H1 (cell line): ENCODE measurements at regions not wholly inside any gene's neighbourhood (a gene's known extent, or its start where the extent isn't known, plus 50 kb on each side); places are given as distances from the start of the nearest gene placed in this dataset.

Experiments used
- CTCF ChIA-PET: fragments of 300-600 bp; sonication (Branson Sonifier 250); formaldehyde crosslinking; loops from one replicate; lab custom pipeline; 2021; ENCODE audit not compliant: partially characterized antibody; lab: Charles Lee
- POLR2A ChIA-PET: fragments of 300-600 bp; sonication (Branson Sonifier 250); formaldehyde crosslinking; loops from one replicate; lab custom pipeline; 2021; ENCODE audit warnings: inconsistent platforms; ENCODE audit not compliant: partially characterized antibody; lab: Charles Lee
- DNase-seq, 2 experiments: peaks; one replicate each; pipeline versions ENCODE4 v3.0.0 to v3.0.0-alpha.2; 2010 to 2022; ENCODE audit warnings: low spot score in 2 of 2, low read depth in 1 of 2, mixed read lengths in 1 of 2
- FAIRE-seq: peaks from 2 replicates; lab custom pipeline; 2011; peaks lifted over from hg19 to GRCh38; lab: Jason Lieb, UNC
- H2AFZ ChIP-seq: 2 replicates; pipeline ENCODE4 v1.8.1; 2012; ENCODE audit warnings: low read length, inconsistent platforms
- H2AK5ac ChIP-seq: 2 replicates; pipeline ENCODE4 v1.6.1; 2013; ENCODE audit warnings: low read depth, low read length
- H2BK120ac ChIP-seq: replicated peaks from 2 replicates; pipeline ENCODE3; 2013; ENCODE audit warnings: low read depth, low read length, inconsistent platforms
- H2BK12ac ChIP-seq: 2 replicates; pipeline ENCODE4 v1.6.1; 2013; ENCODE audit warnings: low read depth, low read length
- H2BK15ac ChIP-seq: 2 replicates; pipeline ENCODE4 v1.6.1; 2013; ENCODE audit warnings: low read length
- H2BK20ac ChIP-seq: 2 replicates; pipeline ENCODE4 v1.6.1; 2013; ENCODE audit warnings: low read length
- H2BK5ac ChIP-seq: 2 replicates; pipeline ENCODE4 v1.6.1; 2013; ENCODE audit warnings: low read depth, low read length
- H3K14ac ChIP-seq: 2 replicates; pipeline ENCODE4 v1.6.1; 2013; ENCODE audit warnings: inconsistent platforms; ENCODE audit not compliant: insufficient read length
- H3K18ac ChIP-seq: 2 replicates; pipeline ENCODE4 v1.6.1; 2013; ENCODE audit warnings: low read length; ENCODE audit errors: extremely low read depth
- H3K23ac ChIP-seq: 2 replicates; pipeline ENCODE4 v1.6.1; 2013; ENCODE audit warnings: inconsistent platforms; ENCODE audit not compliant: insufficient read length
- H3K23me2 ChIP-seq: 2 replicates; pipeline ENCODE4 v1.6.1; 2013; ENCODE audit warnings: low read depth, low read length
- H3K27ac ChIP-seq: 2 replicates; pipeline ENCODE4 v1.6.1; 2011; ENCODE audit warnings: low read depth, low read length, inconsistent platforms
- H3K27me3 ChIP-seq, 4 experiments: replicated peaks in 1 of 4; 1 replicate in 1 of 4; 2 replicates in 3 of 4; pipeline versions ENCODE4 v1.6.1 to v1.8.1; 2011 to 2013; ENCODE audit warnings: low read length in 3 of 4, mild to moderate bottlenecking in 3 of 4, inconsistent platforms in 2 of 4, mixed read lengths in 2 of 4, moderate library complexity in 1 of 4; ENCODE audit not compliant: control insufficient read depth in 3 of 4, insufficient read depth in 3 of 4; ENCODE audit errors: extremely low read depth in 1 of 4
- H3K36me3 ChIP-seq, 4 experiments: 2 replicates each; pipeline versions ENCODE4 v1.6.1 to v1.8.1; 2011 to 2013; ENCODE audit warnings: mild to moderate bottlenecking in 4 of 4, low read length in 3 of 4, moderate library complexity in 2 of 4, control low read depth in 1 of 4, inconsistent platforms in 1 of 4; ENCODE audit not compliant: insufficient read depth in 4 of 4, control insufficient read depth in 2 of 4
- H3K4ac ChIP-seq: replicated peaks from 2 replicates; pipeline ENCODE3; 2013; ENCODE audit warnings: low read length, low read depth, mixed read lengths, inconsistent platforms; ENCODE audit not compliant: insufficient read length
- H3K4me1 ChIP-seq, 4 experiments: replicated peaks in 1 of 4; 1 replicate in 1 of 4; 2 replicates in 3 of 4; pipeline versions ENCODE4 v1.6.1 to v1.8.1; 2011 to 2013; ENCODE audit warnings: low read length in 3 of 4, inconsistent platforms in 2 of 4, mixed read lengths in 1 of 4; ENCODE audit not compliant: insufficient read depth in 4 of 4, control insufficient read depth in 3 of 4
- H3K4me2 ChIP-seq, 2 experiments: 2 replicates each; pipeline versions ENCODE4 v1.6.1 to v1.8.1; 2011 to 2013; ENCODE audit warnings: low read depth in 2 of 2, low read length in 2 of 2, control low read depth in 1 of 2, inconsistent platforms in 1 of 2, mild to moderate bottlenecking in 1 of 2; ENCODE audit not compliant: insufficient read depth in 1 of 2
- H3K4me3 ChIP-seq, 4 experiments: fragments of 200-600, 300-600 bp in 1 of 4; sonication (generic), shearing (Covaris generic), sonication (Bioruptor Twin) in 1 of 4; 2 replicates each; pipeline versions ENCODE4 v1.5.1 to v1.8.1; 2011 to 2016; ENCODE audit warnings: low read length in 4 of 4, low read depth in 3 of 4, control low read depth in 2 of 4, inconsistent platforms in 2 of 4, mild to moderate bottlenecking in 2 of 4, mixed read lengths in 1 of 4, moderate library complexity in 1 of 4; ENCODE audit not compliant: insufficient read depth in 2 of 4; ENCODE audit errors: extremely low read depth in 1 of 4
- H3K56ac ChIP-seq: replicated peaks from 2 replicates; pipeline ENCODE3; 2013; ENCODE audit warnings: low read depth, mild to moderate bottlenecking, mixed read lengths, low read length, inconsistent platforms; ENCODE audit not compliant: insufficient read length
- H3K79me1 ChIP-seq: 2 replicates; pipeline ENCODE4 v1.6.1; 2013; ENCODE audit warnings: low read depth, low read length, control low read depth
- H3K79me2 ChIP-seq, 2 experiments: 2 replicates each; pipeline versions ENCODE4 v1.6.1 to v1.8.1; 2012 to 2013; ENCODE audit warnings: low read length in 2 of 2, mild to moderate bottlenecking in 2 of 2, inconsistent platforms in 1 of 2; ENCODE audit not compliant: insufficient read depth in 2 of 2, control insufficient read depth in 1 of 2
- H3K9ac ChIP-seq, 4 experiments: replicated peaks in 1 of 4; 1 replicate in 1 of 4; 2 replicates in 3 of 4; pipeline versions ENCODE4 v1.6.1 to v1.8.1; 2011 to 2013; ENCODE audit warnings: low read depth in 3 of 4, low read length in 3 of 4, control low read depth in 2 of 4, mild to moderate bottlenecking in 2 of 4, moderate library complexity in 2 of 4, inconsistent platforms in 1 of 4; ENCODE audit errors: extremely low read depth in 1 of 4
- H3K9me3 ChIP-seq, 2 experiments: 2 replicates each; pipeline versions ENCODE4 v1.6.1 to v1.8.1; 2012 to 2013; ENCODE audit warnings: mild to moderate bottlenecking in 2 of 2, moderate library complexity in 2 of 2, control low read depth in 1 of 2, inconsistent platforms in 1 of 2, low read depth in 1 of 2, low read length in 1 of 2, mixed read lengths in 1 of 2; ENCODE audit not compliant: insufficient read depth in 2 of 2
- H4K20me1 ChIP-seq, 2 experiments: replicated peaks in 1 of 2; 2 replicates each; pipeline versions ENCODE3 to v1.8.1; 2011 to 2013; ENCODE audit warnings: inconsistent platforms in 2 of 2, low read length in 2 of 2, mild to moderate bottlenecking in 1 of 2; ENCODE audit not compliant: insufficient read depth in 2 of 2, control insufficient read depth in 1 of 2
- H4K5ac ChIP-seq: 2 replicates; pipeline ENCODE4 v1.6.1; 2013; ENCODE audit warnings: low read length, low read depth, mixed read lengths, inconsistent platforms; ENCODE audit not compliant: insufficient read length
- H4K8ac ChIP-seq: 2 replicates; pipeline ENCODE4 v1.8.0; 2013; ENCODE audit warnings: mild to moderate bottlenecking, moderate library complexity, low read length, inconsistent platforms; ENCODE audit not compliant: insufficient read depth; ENCODE audit errors: extremely low read depth
- H4K91ac ChIP-seq: replicated peaks from 2 replicates; pipeline ENCODE3; 2013; ENCODE audit warnings: low read length, mixed read lengths, inconsistent platforms; ENCODE audit not compliant: insufficient read length
- CBX8 ChIP-seq: fragments of 300-800, 300-1000 bp; sonication (generic); IDR thresholded peaks from 2 replicates; pipeline ENCODE4 v1.7.1; 2016; ENCODE audit warnings: low read depth, low read length, borderline replicate concordance
- CEBPB ChIP-seq: IDR thresholded peaks from 2 replicates; pipeline ENCODE4 v1.6.1; 2012; ENCODE audit warnings: low read depth, low read length
- CREB1 ChIP-seq: IDR thresholded peaks from 2 replicates; pipeline ENCODE4 v1.6.1; 2012; ENCODE audit warnings: inconsistent platforms
- CTBP2 ChIP-seq: IDR thresholded peaks from 2 replicates; pipeline ENCODE4 v1.7.0; 2011; ENCODE audit warnings: borderline replicate concordance, mild to moderate bottlenecking, moderate library complexity, mixed read lengths, low read length; ENCODE audit not compliant: insufficient read depth, insufficient read length
- EZH2 ChIP-seq: fragments of 200-600 bp; sonication (generic); IDR thresholded peaks from 2 replicates; pipeline ENCODE4 v1.7.1; 2012; ENCODE audit warnings: low read depth, mild to moderate bottlenecking, moderate library complexity, low read length, inconsistent platforms; ENCODE audit not compliant: severe bottlenecking
- HDAC6 ChIP-seq: IDR thresholded peaks from one replicate; pipeline ENCODE4 v1.7.1; 2012; ENCODE audit warnings: low read depth, mild to moderate bottlenecking, inconsistent platforms, low read length, moderate library complexity
- JUN ChIP-seq: IDR thresholded peaks from 2 replicates; pipeline ENCODE4 v1.6.1; 2011; ENCODE audit warnings: low read depth, mild to moderate bottlenecking, improper control_type of control experiment, low read length
- JUND ChIP-seq: IDR thresholded peaks from 2 replicates; pipeline ENCODE4 v1.6.1; 2011; ENCODE audit warnings: mild to moderate bottlenecking, improper control_type of control experiment, low read length
- KDM4A ChIP-seq: IDR thresholded peaks from one replicate; pipeline ENCODE4 v1.7.1; 2012; ENCODE audit warnings: low read depth, mild to moderate bottlenecking, moderate library complexity, low read length, inconsistent platforms; ENCODE audit not compliant: severe bottlenecking
- MAFK ChIP-seq: IDR thresholded peaks from 2 replicates; pipeline ENCODE4 v1.6.1; 2012; ENCODE audit warnings: low read depth, mild to moderate bottlenecking, improper control_type of control experiment, low read length
- POU5F1 ChIP-seq: IDR thresholded peaks from 2 replicates; pipeline ENCODE4 v1.6.1; 2011; ENCODE audit warnings: low read depth, mild to moderate bottlenecking, low read length, moderate library complexity
- RFX5 ChIP-seq: IDR thresholded peaks from 2 replicates; pipeline ENCODE4 v1.6.1; 2011; ENCODE audit warnings: low read depth, low read length, improper control_type of control experiment, borderline replicate concordance
- SAP30 ChIP-seq: fragments of 300-600 bp; sonication (generic); IDR thresholded peaks from 2 replicates; pipeline ENCODE4 v1.7.1; 2012; ENCODE audit warnings: low read length, moderate library complexity, mild to moderate bottlenecking, inconsistent platforms; ENCODE audit not compliant: insufficient read depth, insufficient replicate concordance
- SIX5 ChIP-seq: IDR thresholded peaks from 2 replicates; pipeline ENCODE4 v1.6.1; 2011; ENCODE audit warnings: mild to moderate bottlenecking, low read depth, low read length
- TAF1 ChIP-seq: IDR thresholded peaks from 2 replicates; pipeline ENCODE4 v1.6.1; 2011; ENCODE audit warnings: mild to moderate bottlenecking, low read depth, low read length
- WGBS, 2 experiments: shearing (Covaris generic) in 1 of 2; methylation state at CpG; one replicate each; pipeline versions ENCODE4 v1.1.6 to v1.1.7; 2013 to 2015; ENCODE audit warnings: low lambda C conversion rate in 2 of 2, mixed read lengths in 2 of 2, inconsistent platforms in 1 of 2, low coverage in 1 of 2, missing lambda C conversion rate in 1 of 2; ENCODE audit not compliant: insufficient replicate concordance in 2 of 2, insufficient coverage in 1 of 2, insufficient read length in 1 of 2; ENCODE audit errors: extremely low coverage in 1 of 2, missing lambda C conversion rate in 1 of 2; 5-methylcytosine and 5-hydroxymethylcytosine counted together
- TF ChIP-seq, protein P1 (sequence below): IDR thresholded peaks from 2 replicates; pipeline ENCODE4 v1.6.1; 2012; ENCODE audit warnings: inconsistent platforms

DNA sequence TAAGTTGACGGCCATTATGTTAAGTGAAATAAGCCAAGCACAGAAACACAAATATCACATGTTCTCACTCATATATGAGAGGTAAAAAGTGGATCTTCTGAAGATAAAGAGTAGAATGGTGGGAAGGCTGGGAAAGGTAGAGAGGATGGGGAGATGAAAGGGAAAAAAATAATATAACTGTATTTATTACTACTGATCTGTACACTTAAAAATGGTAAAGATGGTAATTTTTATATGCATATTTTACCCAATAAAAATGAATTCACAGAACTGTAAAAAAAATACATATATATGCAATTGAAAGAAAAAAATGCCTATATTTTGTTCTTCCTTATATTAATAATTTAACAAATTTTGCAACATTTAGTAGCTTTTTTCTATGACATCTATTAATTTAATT, 694.4 kb upstream of the MARCKS start:
- POLR2A ChIA-PET: no interaction called here
- no peak for TF ChIP-seq HDAC6
- no peak for TF ChIP-seq JUN
- no peak for TF ChIP-seq CREB1
- TF ChIP-seq RFX5: no peak
- no peak for TF ChIP-seq SIX5
- no peak for TF ChIP-seq MAFK
- TF ChIP-seq TAF1: no peak
- no peak for TF ChIP-seq SAP30
- TF ChIP-seq CBX8: no peak
- no peak for TF ChIP-seq KDM4A
- TF ChIP-seq, protein P1, sequence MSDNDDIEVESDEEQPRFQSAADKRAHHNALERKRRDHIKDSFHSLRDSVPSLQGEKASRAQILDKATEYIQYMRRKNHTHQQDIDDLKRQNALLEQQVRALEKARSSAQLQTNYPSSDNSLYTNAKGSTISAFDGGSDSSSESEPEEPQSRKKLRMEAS: no peak
- TF ChIP-seq EZH2: no peak
- no peak for TF ChIP-seq POU5F1
- no peak for TF ChIP-seq CEBPB
- no peak for TF ChIP-seq CTBP2
- TF ChIP-seq JUND: no peak

More for the DNA sequence above, 694.4 kb upstream of the MARCKS start:
- H2AFZ ChIP-seq: no peak overlapping the region
- H2AK5ac ChIP-seq: no peak overlapping the region
- H3K56ac ChIP-seq: no peak overlapping the region
- no peaks in the 10 kb centered on the region for H3K36me3 ChIP-seq
- H3K14ac ChIP-seq: no peak overlapping the region
- DNase-seq (no peak), FAIRE-seq (no peak)
- H3K4me2 ChIP-seq: no peak overlapping the region
- H3K9ac ChIP-seq: no peak overlapping the region
- no peak overlapping the region for H2BK15ac ChIP-seq
- no peak overlapping the region for H2BK12ac ChIP-seq
- no peak overlapping the region for H4K5ac ChIP-seq
- H3K4me3 ChIP-seq: no peak overlapping the region
- no peak overlapping the region for H3K23ac ChIP-seq
- no peaks in the 10 kb centered on the region for H3K9me3 ChIP-seq
- H3K4me1 ChIP-seq: no peaks in the 10 kb centered on the region
- H2BK120ac ChIP-seq: no peak overlapping the region
- no peak overlapping the region for H4K8ac ChIP-seq
- H3K4ac ChIP-seq: no peak overlapping the region
- WGBS, 2 experiments: 95% methylated on average over 1 of the region's 1 CpG; no CpG with 5 or more reads in 1 of the 2 experiments
- no peaks in the 10 kb centered on the region for H3K23me2 ChIP-seq
- no peak overlapping the region for H3K18ac ChIP-seq
- H2BK20ac ChIP-seq: no peak overlapping the region
- H4K20me1 ChIP-seq: no peaks in the 10 kb centered on the region
- CTCF ChIA-PET: no interaction called here
- no peaks in the 10 kb centered on the region for H3K79me1 ChIP-seq
- H3K27me3 ChIP-seq: no peaks in the 10 kb centered on the region
- H3K27ac ChIP-seq: no peak overlapping the region
- H4K91ac ChIP-seq: no peak overlapping the region
- no peak overlapping the region for H2BK5ac ChIP-seq
- H3K79me2 ChIP-seq: no peaks in the 10 kb centered on the region
